PC-9 (cell line): ENCODE measurements at regions not wholly inside any gene's neighbourhood (a gene's known extent, or its start where the extent isn't known, plus 50 kb on each side); places are given as distances from the start of the nearest gene placed in this dataset.

Experiments
- BruUV-seq: library from RNA; stranded (reverse); fragments of 400-500 nt; replicated peaks from 2 replicates; lab custom pipeline; 2021; lab: Mats Ljungman, UMichigan
- CTCF ChIA-PET: fragments of 300-600 bp; sonication (Branson Sonifier 250); formaldehyde crosslinking; loops from one replicate; lab custom pipeline; 2022; ENCODE audit warnings: antibody characterized with exemption; lab: Charles Lee
- POLR2A ChIA-PET: fragments of 300-600 bp; sonication (Branson Sonifier 250); formaldehyde crosslinking; loops from one replicate; lab custom pipeline; 2022; ENCODE audit warnings: antibody characterized with exemption; ENCODE audit not compliant: unreplicated experiment; lab: Charles Lee
- DNase-seq, 2 experiments: peaks; one replicate each; pipeline versions ENCODE4 v3.0.0 to v3.0.0-alpha.2; 2015 to 2022; ENCODE audit warnings: mixed read lengths in 1 of 2
- H2AFZ ChIP-seq: fragments of 200-600 bp; sonication (generic); 2 replicates; pipeline ENCODE4 v1.8.1; 2017; ENCODE audit warnings: antibody characterized with exemption
- H3F3A ChIP-seq: fragments of 200-600 bp; sonication (generic); 2 replicates; pipeline ENCODE4 v1.8.1; 2017; ENCODE audit warnings: antibody characterized with exemption, mild to moderate bottlenecking, low read depth; ENCODE audit not compliant: insufficient read depth
- H3K27ac ChIP-seq: fragments of 200-600 bp; sonication (generic); 2 replicates; pipeline ENCODE4 v1.6.1; 2016; ENCODE audit warnings: mixed run types
- H3K27me3 ChIP-seq: fragments of 200-600 bp; sonication (generic); 2 replicates; pipeline ENCODE4 v1.6.1; 2016; ENCODE audit warnings: low read depth, mixed run types; ENCODE audit not compliant: insufficient read depth
- H3K36me3 ChIP-seq: fragments of 200-600 bp; sonication (generic); 2 replicates; pipeline ENCODE4 v1.6.1; 2016; ENCODE audit warnings: low read depth, mixed run types
- H3K4me1 ChIP-seq: fragments of 200-600 bp; sonication (generic); replicated peaks from 2 replicates; pipeline ENCODE4 v1.6.1; 2016; ENCODE audit warnings: mixed run types; ENCODE audit not compliant: insufficient read depth
- H3K4me2 ChIP-seq: fragments of 200-600 bp; sonication (generic); 2 replicates; pipeline ENCODE4 v1.6.1; 2017; ENCODE audit warnings: mixed run types
- H3K4me3 ChIP-seq: fragments of 200-600 bp; sonication (generic); 2 replicates; pipeline ENCODE4 v1.6.1; 2016; ENCODE audit warnings: mixed run types
- H3K79me2 ChIP-seq: fragments of 200-600 bp; sonication (generic); 2 replicates; pipeline ENCODE4 v1.6.1; 2017; ENCODE audit warnings: low read depth, mixed run types
- H3K9me2 ChIP-seq: fragments of 200-600 bp; sonication (generic); 2 replicates; pipeline ENCODE4 v1.8.1; 2017; ENCODE audit warnings: mild to moderate bottlenecking; ENCODE audit not compliant: insufficient read depth
- H3K9me3 ChIP-seq: fragments of 200-600 bp; sonication (generic); 2 replicates; pipeline ENCODE4 v1.8.1; 2016; ENCODE audit warnings: low read depth; ENCODE audit not compliant: insufficient read depth
- H4K20me1 ChIP-seq: fragments of 200-600 bp; sonication (generic); 2 replicates; pipeline ENCODE4 v1.8.1; 2017; ENCODE audit not compliant: insufficient read depth
- CTCF ChIP-seq: fragments of 200-600 bp; sonication (generic); conservative IDR thresholded peaks from 2 replicates; pipeline ENCODE4 v1.6.1; 2017; ENCODE audit warnings: mixed run types, antibody characterized with exemption, mild to moderate bottlenecking, moderate library complexity
- EZH2 ChIP-seq: fragments of 200-600 bp; sonication (generic); IDR thresholded peaks from 2 replicates; pipeline ENCODE4 v1.8.0; 2017; ENCODE audit warnings: antibody characterized with exemption, low read depth
- intact Hi-C: fragments of 100-400 bp; cut with micrococcal nuclease; formaldehyde crosslinking; loops from one replicate; pipeline ENCODE4 v1.10.0; 2022; ENCODE audit not compliant: unreplicated experiment

- H3K27me3 ChIP-seq, result no peaks in the 10 kb centered on the region; the same call in 1 of the 2 replicates
- H3K36me3 ChIP-seq, result no peaks in the 10 kb centered on the region
- ChIA-PET CTCF (no interaction called here), POLR2A (no interaction called here)
- intact Hi-C loops, result no loop called here
- H3K4me1 ChIP-seq, result no peaks in the 10 kb centered on the region
- no peaks in the 10 kb centered on the region for H3K9me3 ChIP-seq
- no peaks in the 10 kb centered on the region for H3K79me2 ChIP-seq
- no peaks in the 10 kb centered on the region for H4K20me1 ChIP-seq
- DNase-seq, result no peak
- no peak for TF ChIP-seq CTCF
- TF ChIP-seq EZH2, result no peak
- H3K27ac ChIP-seq, result no peak overlapping the region
- no peak overlapping the region for H3K4me3 ChIP-seq
- H2AFZ ChIP-seq, result no peak overlapping the region
- H3K9me2 ChIP-seq, result no peaks in the 10 kb centered on the region
- H3F3A ChIP-seq, result no peaks in the 10 kb centered on the region
- no TSS peak for BruUV-seq
- H3K4me2 ChIP-seq, result no peak overlapping the region
Observed at GRCh38 chr3:70752051-70752450, 439.6 kb upstream of the MDFIC2 start.

DNA sequence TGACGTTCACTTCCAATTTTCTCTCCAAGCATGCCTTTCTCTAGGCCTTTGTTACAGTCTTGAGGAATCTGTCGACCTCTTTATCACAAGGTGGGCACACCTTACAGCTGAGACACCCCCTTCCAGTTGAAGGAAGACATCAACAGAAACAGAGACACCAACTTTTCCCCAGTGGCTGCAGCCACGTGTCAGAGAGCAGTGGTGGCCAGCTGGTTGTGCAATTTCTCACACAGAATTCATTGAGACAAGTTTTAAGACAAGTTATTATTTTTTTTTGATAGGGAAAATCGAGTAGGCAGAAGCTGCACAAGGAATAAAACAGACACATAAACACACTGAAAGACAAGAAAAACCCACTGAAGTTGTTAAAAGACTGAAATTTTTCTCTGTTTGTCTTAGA, 436.7 kb upstream of the MDFIC2 start:
- Histone ChIP-seq H3K9me2 (no peaks in the 10 kb centered on the region), H3K27me3 (no peaks in the 10 kb centered on the region; the same call in 1 of the 2 replicates), H3K27ac (no peak overlapping the region), H3K4me1 (no peaks in the 10 kb centered on the region), H3F3A (no peaks in the 10 kb centered on the region), H2AFZ (no peak overlapping the region), H3K4me3 (no peak overlapping the region), H3K9me3 (no peaks in the 10 kb centered on the region), H3K79me2 (no peaks in the 10 kb centered on the region), H3K4me2 (no peak overlapping the region), H4K20me1 (no peaks in the 10 kb centered on the region), H3K36me3 (no peaks in the 10 kb centered on the region)
- CTCF ChIA-PET, result no interaction called here
- POLR2A ChIA-PET, result no interaction called here
- no peak for TF ChIP-seq EZH2
- intact Hi-C loops, result no loop called here
- DNase-seq, result no peak
- no TSS peak for BruUV-seq

DNA sequence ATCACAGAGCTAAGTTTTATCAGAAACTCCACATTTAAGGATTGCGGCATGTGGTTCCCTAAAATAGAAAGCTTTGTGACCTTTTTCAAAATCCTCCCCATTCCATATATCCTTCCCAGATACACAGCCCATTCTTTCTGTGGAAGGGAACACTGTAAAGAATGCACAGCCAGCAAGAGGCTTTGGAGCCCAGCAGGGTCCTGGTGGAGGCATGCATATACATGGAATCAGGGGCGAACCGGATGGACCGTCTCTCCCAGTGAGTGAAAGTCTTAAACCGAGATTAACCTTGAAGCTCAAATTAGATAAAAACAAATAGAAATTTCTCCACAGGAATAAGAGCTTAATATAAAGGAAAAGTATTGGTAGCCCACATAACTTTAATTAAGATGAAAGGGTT, 436.2 kb upstream of the MDFIC2 start:
- ChIA-PET CTCF (no interaction called here), POLR2A (no interaction called here)
- Histone ChIP-seq H3K27ac (no peak overlapping the region), H3K4me2 (no peak overlapping the region), H3K27me3 (no peaks in the 10 kb centered on the region), H3K36me3 (no peaks in the 10 kb centered on the region), H3K79me2 (no peaks in the 10 kb centered on the region), H3K9me3 (no peaks in the 10 kb centered on the region), H3K4me3 (no peak overlapping the region), H3F3A (no peaks in the 10 kb centered on the region), H3K4me1 (no peaks in the 10 kb centered on the region), H2AFZ (no peak overlapping the region), H3K9me2 (no peaks in the 10 kb centered on the region), H4K20me1 (no peaks in the 10 kb centered on the region)
- no peak for DNase-seq
- intact Hi-C loops, result no loop called here
- TF ChIP-seq EZH2, result no peak
- TF ChIP-seq CTCF, result no peak
- no TSS peak for BruUV-seq

- POLR2A ChIA-PET, result no interaction called here
- BruUV-seq, result no TSS peak
Observed at GRCh38 chr3:70747847-70748246, 435.4 kb upstream of the MDFIC2 start.

More at GRCh38 chr3:70747847-70748246, 435.4 kb upstream of the MDFIC2 start:
- no peak overlapping the region for H3K4me2 ChIP-seq
- no peaks in the 10 kb centered on the region for H3F3A ChIP-seq
- H3K9me2 ChIP-seq, result no peaks in the 10 kb centered on the region
- no peaks in the 10 kb centered on the region for H4K20me1 ChIP-seq
- no peaks in the 10 kb centered on the region for H3K27me3 ChIP-seq
- CTCF ChIA-PET, result no interaction called here
- TF ChIP-seq CTCF (no peak), EZH2 (no peak)
- intact Hi-C loops, result no loop called here
- H3K4me1 ChIP-seq, result no peaks in the 10 kb centered on the region
- H2AFZ ChIP-seq, result no peak overlapping the region
- H3K79me2 ChIP-seq, result no peaks in the 10 kb centered on the region
- no peak for DNase-seq
- no peak overlapping the region for H3K27ac ChIP-seq
- H3K4me3 ChIP-seq, result no peak overlapping the region
- H3K9me3 ChIP-seq, result no peaks in the 10 kb centered on the region
- H3K36me3 ChIP-seq, result no peaks in the 10 kb centered on the region
